SH-SY5Y (cell line): ENCODE measurements at regions not wholly inside any gene's neighbourhood (a gene's known extent, or its start where the extent isn't known, plus 50 kb on each side); places are given as distances from the start of the nearest gene placed in this dataset.
A peak's percentile ranks its signal among the peaks of the same experiment; 100 is the strongest.

Experiments
- GATA2 ChIP-seq: IDR thresholded peaks from 2 replicates; pipeline ENCODE4 v1.6.1; 2011; ENCODE audit warnings: mild to moderate bottlenecking, low read depth, low read length
- GATA3 ChIP-seq: IDR thresholded peaks from 2 replicates; pipeline ENCODE4 v1.6.1; 2011; ENCODE audit warnings: low read depth, mild to moderate bottlenecking, low read length, moderate library complexity

GRCh38 chr2:41417511-41417910 is 630.3 kb upstream of the PKDCC start:
- TF ChIP-seq GATA3 (no peak), GATA2 (no peak)

GRCh38 chr2:41420219-41420618 is 627.6 kb upstream of the PKDCC start:
- TF ChIP-seq GATA3 (no peak), GATA2 (no peak)

GRCh38 chr2:41420872-41421271 is 626.9 kb upstream of the PKDCC start:
- no peak for TF ChIP-seq GATA3
- TF ChIP-seq GATA2, result no peak

GRCh38 chr2:41431756-41432155 is 616.1 kb upstream of the PKDCC start:
- TF ChIP-seq GATA2 (peak; percentile 35; the same call in 1 of the 2 replicates), GATA3 (no peak)

- TF ChIP-seq GATA2, result no peak
- TF ChIP-seq GATA3, result no peak
These were observed 615.4 kb upstream of the PKDCC start for GRCh38 chr2:41432459-41432858.

- TF ChIP-seq GATA2, result no peak
- no peak for TF ChIP-seq GATA3
These were observed 612.8 kb upstream of the PKDCC start for GRCh38 chr2:41434991-41435390.

GRCh38 chr2:41441958-41442357 is 605.9 kb upstream of the PKDCC start:
- TF ChIP-seq GATA2 (no peak), GATA3 (no peak)

- no peak for TF ChIP-seq GATA2
- TF ChIP-seq GATA3, result no peak
These were observed 602.0 kb upstream of the PKDCC start for GRCh38 chr2:41445865-41446264.

- TF ChIP-seq GATA2, result no peak
- TF ChIP-seq GATA3, result no peak
These were observed 601.6 kb upstream of the PKDCC start for GRCh38 chr2:41446266-41446665.

- TF ChIP-seq GATA3, result no peak
- TF ChIP-seq GATA2, result no peak
These were observed 599.6 kb upstream of the PKDCC start for GRCh38 chr2:41448221-41448620.

GRCh38 chr2:41457026-41457425 is 590.8 kb upstream of the PKDCC start:
- TF ChIP-seq GATA2, result no peak
- no peak for TF ChIP-seq GATA3

GRCh38 chr2:41460661-41461060 is 587.2 kb upstream of the PKDCC start:
- no peak for TF ChIP-seq GATA2
- TF ChIP-seq GATA3, result no peak

- TF ChIP-seq GATA3 (no peak), GATA2 (no peak)
These were observed 583.4 kb upstream of the PKDCC start for GRCh38 chr2:41464395-41464794.

- TF ChIP-seq GATA2 (no peak), GATA3 (no peak)
These were observed 571.9 kb upstream of the PKDCC start for GRCh38 chr2:41475959-41476358.

- TF ChIP-seq GATA3 (no peak), GATA2 (no peak)
These were observed 565.2 kb upstream of the PKDCC start for GRCh38 chr2:41482659-41483058.

- no peak for TF ChIP-seq GATA2
- TF ChIP-seq GATA3, result no peak
These were observed 564.6 kb upstream of the PKDCC start for GRCh38 chr2:41483226-41483625.
